OCI-LY3 (cell line): ENCODE measurements at regions not wholly inside any gene's neighbourhood (a gene's known extent, or its start where the extent isn't known, plus 50 kb on each side); places are given as distances from the start of the nearest gene placed in this dataset.

Experiments used
- EZH2phosphoT487 ChIP-seq: fragments of 200-600 bp; shearing (Covaris generic); IDR thresholded peaks from 2 replicates; pipeline ENCODE4 v1.6.1; 2018; ENCODE audit warnings: antibody characterized with exemption, mixed run types, low read depth
- TF ChIP-seq, protein P1 (sequence below): fragments of 200-600, 300-600 bp; sonication (generic); IDR thresholded peaks from 2 replicates; pipeline ENCODE4 v1.5.1; 2014; ENCODE audit warnings: antibody characterized with exemption, low read length, low read depth

GRCh38 chr4:115729739-115730266, 616.4 kb upstream of the NDST4 start:
- TF ChIP-seq, protein P1, sequence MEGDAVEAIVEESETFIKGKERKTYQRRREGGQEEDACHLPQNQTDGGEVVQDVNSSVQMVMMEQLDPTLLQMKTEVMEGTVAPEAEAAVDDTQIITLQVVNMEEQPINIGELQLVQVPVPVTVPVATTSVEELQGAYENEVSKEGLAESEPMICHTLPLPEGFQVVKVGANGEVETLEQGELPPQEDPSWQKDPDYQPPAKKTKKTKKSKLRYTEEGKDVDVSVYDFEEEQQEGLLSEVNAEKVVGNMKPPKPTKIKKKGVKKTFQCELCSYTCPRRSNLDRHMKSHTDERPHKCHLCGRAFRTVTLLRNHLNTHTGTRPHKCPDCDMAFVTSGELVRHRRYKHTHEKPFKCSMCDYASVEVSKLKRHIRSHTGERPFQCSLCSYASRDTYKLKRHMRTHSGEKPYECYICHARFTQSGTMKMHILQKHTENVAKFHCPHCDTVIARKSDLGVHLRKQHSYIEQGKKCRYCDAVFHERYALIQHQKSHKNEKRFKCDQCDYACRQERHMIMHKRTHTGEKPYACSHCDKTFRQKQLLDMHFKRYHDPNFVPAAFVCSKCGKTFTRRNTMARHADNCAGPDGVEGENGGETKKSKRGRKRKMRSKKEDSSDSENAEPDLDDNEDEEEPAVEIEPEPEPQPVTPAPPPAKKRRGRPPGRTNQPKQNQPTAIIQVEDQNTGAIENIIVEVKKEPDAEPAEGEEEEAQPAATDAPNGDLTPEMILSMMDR, result no peak
- TF ChIP-seq EZH2phosphoT487, result no peak
